ENCODE measurements at regions not wholly inside any gene's neighbourhood (a gene's known extent, or its start where the extent isn't known, plus 50 kb on each side); places are given as distances from the start of the nearest gene placed in this dataset.

DNA sequence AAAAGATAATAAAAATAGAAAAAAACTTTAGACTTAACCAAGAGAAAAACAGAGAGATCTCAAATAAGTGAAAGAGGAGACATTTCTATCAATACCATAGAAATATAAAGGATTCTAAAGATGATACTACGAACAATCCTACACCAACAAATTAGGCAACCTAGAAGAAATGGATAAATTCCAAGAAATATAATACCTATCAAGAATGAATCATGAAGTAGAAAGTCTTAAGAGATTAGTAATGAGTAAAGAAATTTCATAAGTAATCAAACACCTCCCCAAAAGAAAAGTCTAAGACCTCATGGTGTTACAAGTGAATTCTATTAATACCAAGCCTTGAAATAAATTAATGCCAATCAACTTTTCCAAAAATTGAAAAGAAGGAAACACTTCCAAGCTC, 1584.5 kb upstream of the MIR17HG start:
- TF ChIP-seq EZH2 (IDR thresholded peaks at IDR 0.05; ENCODE audit: borderline replicate concordance, low read depth, low read length) (no peak), ZBTB7A (IDR thresholded peaks at IDR 0.05; ENCODE audit: borderline replicate concordance, control insufficient read depth, low read depth, low read length) (no peak), CHD1 (IDR thresholded peaks at IDR 0.05; ENCODE audit: low read length) (no peak), YY1 (IDR thresholded peaks at IDR 0.05; ENCODE audit: borderline replicate concordance in 1 of 3, control insufficient read depth in 1 of 3, extremely low read depth in 1 of 3, insufficient read depth in 3 of 3, insufficient read length in 1 of 3, insufficient replicate concordance in 2 of 3, low read depth in 1 of 3, low read length in 2 of 3) (no peak), ZNF76 (CRISPR knock-in tag; IDR thresholded peaks at IDR 0.05; ENCODE audit: borderline replicate concordance) (no peak), U2AF2 (optimal IDR thresholded peaks at IDR 0.05; ENCODE audit: low read depth, low read length) (no peak), POLR2A (conservative IDR thresholded peaks at IDR 0.05) (no peak)
- TF ChIP-seq, protein P1, sequence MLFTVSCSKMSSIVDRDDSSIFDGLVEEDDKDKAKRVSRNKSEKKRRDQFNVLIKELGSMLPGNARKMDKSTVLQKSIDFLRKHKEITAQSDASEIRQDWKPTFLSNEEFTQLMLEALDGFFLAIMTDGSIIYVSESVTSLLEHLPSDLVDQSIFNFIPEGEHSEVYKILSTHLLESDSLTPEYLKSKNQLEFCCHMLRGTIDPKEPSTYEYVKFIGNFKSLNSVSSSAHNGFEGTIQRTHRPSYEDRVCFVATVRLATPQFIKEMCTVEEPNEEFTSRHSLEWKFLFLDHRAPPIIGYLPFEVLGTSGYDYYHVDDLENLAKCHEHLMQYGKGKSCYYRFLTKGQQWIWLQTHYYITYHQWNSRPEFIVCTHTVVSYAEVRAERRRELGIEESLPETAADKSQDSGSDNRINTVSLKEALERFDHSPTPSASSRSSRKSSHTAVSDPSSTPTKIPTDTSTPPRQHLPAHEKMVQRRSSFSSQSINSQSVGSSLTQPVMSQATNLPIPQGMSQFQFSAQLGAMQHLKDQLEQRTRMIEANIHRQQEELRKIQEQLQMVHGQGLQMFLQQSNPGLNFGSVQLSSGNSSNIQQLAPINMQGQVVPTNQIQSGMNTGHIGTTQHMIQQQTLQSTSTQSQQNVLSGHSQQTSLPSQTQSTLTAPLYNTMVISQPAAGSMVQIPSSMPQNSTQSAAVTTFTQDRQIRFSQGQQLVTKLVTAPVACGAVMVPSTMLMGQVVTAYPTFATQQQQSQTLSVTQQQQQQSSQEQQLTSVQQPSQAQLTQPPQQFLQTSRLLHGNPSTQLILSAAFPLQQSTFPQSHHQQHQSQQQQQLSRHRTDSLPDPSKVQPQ (CRISPR knock-in tag; IDR thresholded peaks at IDR 0.05; ENCODE audit: borderline replicate concordance), result no peak
- TF ChIP-seq, protein P2, sequence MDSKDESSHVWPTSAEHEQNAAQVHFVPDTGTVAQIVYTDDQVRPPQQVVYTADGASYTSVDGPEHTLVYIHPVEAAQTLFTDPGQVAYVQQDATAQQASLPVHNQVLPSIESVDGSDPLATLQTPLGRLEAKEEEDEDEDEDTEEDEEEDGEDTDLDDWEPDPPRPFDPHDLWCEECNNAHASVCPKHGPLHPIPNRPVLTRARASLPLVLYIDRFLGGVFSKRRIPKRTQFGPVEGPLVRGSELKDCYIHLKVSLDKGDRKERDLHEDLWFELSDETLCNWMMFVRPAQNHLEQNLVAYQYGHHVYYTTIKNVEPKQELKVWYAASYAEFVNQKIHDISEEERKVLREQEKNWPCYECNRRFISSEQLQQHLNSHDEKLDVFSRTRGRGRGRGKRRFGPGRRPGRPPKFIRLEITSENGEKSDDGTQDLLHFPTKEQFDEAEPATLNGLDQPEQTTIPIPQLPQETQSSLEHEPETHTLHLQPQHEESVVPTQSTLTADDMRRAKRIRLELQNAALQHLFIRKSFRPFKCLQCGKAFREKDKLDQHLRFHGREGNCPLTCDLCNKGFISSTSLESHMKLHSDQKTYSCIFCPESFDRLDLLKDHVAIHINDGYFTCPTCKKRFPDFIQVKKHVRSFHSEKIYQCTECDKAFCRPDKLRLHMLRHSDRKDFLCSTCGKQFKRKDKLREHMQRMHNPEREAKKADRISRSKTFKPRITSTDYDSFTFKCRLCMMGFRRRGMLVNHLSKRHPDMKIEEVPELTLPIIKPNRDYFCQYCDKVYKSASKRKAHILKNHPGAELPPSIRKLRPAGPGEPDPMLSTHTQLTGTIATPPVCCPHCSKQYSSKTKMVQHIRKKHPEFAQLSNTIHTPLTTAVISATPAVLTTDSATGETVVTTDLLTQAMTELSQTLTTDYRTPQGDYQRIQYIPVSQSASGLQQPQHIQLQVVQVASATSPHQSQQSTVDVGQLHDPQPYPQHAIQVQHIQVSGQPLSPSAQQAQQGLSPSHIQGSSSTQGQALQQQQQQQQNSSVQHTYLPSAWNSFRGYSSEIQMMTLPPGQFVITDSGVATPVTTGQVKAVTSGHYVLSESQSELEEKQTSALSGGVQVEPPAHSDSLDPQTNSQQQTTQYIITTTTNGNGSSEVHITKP (IDR thresholded peaks at IDR 0.05; ENCODE audit: partially characterized antibody), result no peak
- TF ChIP-seq, protein P3, sequence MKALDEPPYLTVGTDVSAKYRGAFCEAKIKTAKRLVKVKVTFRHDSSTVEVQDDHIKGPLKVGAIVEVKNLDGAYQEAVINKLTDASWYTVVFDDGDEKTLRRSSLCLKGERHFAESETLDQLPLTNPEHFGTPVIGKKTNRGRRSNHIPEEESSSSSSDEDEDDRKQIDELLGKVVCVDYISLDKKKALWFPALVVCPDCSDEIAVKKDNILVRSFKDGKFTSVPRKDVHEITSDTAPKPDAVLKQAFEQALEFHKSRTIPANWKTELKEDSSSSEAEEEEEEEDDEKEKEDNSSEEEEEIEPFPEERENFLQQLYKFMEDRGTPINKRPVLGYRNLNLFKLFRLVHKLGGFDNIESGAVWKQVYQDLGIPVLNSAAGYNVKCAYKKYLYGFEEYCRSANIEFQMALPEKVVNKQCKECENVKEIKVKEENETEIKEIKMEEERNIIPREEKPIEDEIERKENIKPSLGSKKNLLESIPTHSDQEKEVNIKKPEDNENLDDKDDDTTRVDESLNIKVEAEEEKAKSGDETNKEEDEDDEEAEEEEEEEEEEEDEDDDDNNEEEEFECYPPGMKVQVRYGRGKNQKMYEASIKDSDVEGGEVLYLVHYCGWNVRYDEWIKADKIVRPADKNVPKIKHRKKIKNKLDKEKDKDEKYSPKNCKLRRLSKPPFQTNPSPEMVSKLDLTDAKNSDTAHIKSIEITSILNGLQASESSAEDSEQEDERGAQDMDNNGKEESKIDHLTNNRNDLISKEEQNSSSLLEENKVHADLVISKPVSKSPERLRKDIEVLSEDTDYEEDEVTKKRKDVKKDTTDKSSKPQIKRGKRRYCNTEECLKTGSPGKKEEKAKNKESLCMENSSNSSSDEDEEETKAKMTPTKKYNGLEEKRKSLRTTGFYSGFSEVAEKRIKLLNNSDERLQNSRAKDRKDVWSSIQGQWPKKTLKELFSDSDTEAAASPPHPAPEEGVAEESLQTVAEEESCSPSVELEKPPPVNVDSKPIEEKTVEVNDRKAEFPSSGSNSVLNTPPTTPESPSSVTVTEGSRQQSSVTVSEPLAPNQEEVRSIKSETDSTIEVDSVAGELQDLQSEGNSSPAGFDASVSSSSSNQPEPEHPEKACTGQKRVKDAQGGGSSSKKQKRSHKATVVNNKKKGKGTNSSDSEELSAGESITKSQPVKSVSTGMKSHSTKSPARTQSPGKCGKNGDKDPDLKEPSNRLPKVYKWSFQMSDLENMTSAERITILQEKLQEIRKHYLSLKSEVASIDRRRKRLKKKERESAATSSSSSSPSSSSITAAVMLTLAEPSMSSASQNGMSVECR (CRISPR knock-in tag; IDR thresholded peaks at IDR 0.05), result no peak
- TF ChIP-seq, protein P4, sequence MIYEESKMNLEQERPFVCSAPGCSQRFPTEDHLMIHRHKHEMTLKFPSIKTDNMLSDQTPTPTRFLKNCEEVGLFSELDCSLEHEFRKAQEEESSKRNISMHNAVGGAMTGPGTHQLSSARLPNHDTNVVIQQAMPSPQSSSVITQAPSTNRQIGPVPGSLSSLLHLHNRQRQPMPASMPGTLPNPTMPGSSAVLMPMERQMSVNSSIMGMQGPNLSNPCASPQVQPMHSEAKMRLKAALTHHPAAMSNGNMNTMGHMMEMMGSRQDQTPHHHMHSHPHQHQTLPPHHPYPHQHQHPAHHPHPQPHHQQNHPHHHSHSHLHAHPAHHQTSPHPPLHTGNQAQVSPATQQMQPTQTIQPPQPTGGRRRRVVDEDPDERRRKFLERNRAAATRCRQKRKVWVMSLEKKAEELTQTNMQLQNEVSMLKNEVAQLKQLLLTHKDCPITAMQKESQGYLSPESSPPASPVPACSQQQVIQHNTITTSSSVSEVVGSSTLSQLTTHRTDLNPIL (CRISPR knock-in tag; IDR thresholded peaks at IDR 0.05), result no peak
- TF ChIP-seq, protein P5, sequence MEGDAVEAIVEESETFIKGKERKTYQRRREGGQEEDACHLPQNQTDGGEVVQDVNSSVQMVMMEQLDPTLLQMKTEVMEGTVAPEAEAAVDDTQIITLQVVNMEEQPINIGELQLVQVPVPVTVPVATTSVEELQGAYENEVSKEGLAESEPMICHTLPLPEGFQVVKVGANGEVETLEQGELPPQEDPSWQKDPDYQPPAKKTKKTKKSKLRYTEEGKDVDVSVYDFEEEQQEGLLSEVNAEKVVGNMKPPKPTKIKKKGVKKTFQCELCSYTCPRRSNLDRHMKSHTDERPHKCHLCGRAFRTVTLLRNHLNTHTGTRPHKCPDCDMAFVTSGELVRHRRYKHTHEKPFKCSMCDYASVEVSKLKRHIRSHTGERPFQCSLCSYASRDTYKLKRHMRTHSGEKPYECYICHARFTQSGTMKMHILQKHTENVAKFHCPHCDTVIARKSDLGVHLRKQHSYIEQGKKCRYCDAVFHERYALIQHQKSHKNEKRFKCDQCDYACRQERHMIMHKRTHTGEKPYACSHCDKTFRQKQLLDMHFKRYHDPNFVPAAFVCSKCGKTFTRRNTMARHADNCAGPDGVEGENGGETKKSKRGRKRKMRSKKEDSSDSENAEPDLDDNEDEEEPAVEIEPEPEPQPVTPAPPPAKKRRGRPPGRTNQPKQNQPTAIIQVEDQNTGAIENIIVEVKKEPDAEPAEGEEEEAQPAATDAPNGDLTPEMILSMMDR (IDR thresholded peaks at IDR 0.05 in 2 of 3, conservative IDR thresholded peaks at IDR 0.05 in 1 of 3; ENCODE audit: insufficient read depth in 2 of 3, low read depth in 1 of 3, low read length in 3 of 3), result no peak
- TF ChIP-seq, protein P6, sequence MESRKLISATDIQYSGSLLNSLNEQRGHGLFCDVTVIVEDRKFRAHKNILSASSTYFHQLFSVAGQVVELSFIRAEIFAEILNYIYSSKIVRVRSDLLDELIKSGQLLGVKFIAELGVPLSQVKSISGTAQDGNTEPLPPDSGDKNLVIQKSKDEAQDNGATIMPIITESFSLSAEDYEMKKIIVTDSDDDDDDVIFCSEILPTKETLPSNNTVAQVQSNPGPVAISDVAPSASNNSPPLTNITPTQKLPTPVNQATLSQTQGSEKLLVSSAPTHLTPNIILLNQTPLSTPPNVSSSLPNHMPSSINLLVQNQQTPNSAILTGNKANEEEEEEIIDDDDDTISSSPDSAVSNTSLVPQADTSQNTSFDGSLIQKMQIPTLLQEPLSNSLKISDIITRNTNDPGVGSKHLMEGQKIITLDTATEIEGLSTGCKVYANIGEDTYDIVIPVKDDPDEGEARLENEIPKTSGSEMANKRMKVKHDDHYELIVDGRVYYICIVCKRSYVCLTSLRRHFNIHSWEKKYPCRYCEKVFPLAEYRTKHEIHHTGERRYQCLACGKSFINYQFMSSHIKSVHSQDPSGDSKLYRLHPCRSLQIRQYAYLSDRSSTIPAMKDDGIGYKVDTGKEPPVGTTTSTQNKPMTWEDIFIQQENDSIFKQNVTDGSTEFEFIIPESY (CRISPR knock-in tag; IDR thresholded peaks at IDR 0.05), result no peak

All from K562 (cell line).